Natural killer cell (primary cell): ENCODE measurements at regions not wholly inside any gene's neighbourhood (a gene's known extent, or its start where the extent isn't known, plus 50 kb on each side); places are given as distances from the start of the nearest gene placed in this dataset.

Experiments used
- ATAC-seq, 3 donors: fragments of 150-1000 bp in 2 of 3; fragments of 200-7000 bp in 1 of 3; cut with Tn5 transposase; 1 replicate in 1 of 3; 2 replicates in 2 of 3; pipeline ENCODE4 v1.10.0; 2021; ENCODE audit warnings: mild to moderate bottlenecking in 2 of 3, moderate library complexity in 2 of 3
- DNase-seq, 2 donors: peaks; one replicate each; pipeline versions ENCODE4 v3.0.0 to v3.0.0-alpha.2; 2013 to 2021; ENCODE audit warnings: mixed read lengths in 1 of 2
- H3K27ac ChIP-seq: one replicate; pipeline ENCODE4 v1.5.1; 2013; ENCODE audit warnings: mild to moderate bottlenecking, low read length
- H3K27me3 ChIP-seq: one replicate; pipeline ENCODE4 v1.6.1; 2013; ENCODE audit warnings: low read length; ENCODE audit not compliant: control insufficient read depth, insufficient read depth
- H3K36me3 ChIP-seq: one replicate; pipeline ENCODE4 v1.6.1; 2013; ENCODE audit warnings: low read length; ENCODE audit not compliant: control insufficient read depth, insufficient read depth
- H3K4me1 ChIP-seq: one replicate; pipeline ENCODE4 v1.6.1; 2013; ENCODE audit warnings: low read length; ENCODE audit not compliant: control insufficient read depth, insufficient read depth
- H3K4me3 ChIP-seq: one replicate; pipeline ENCODE4 v1.5.1; 2013; ENCODE audit warnings: low read length
- H3K9me3 ChIP-seq: one replicate; pipeline ENCODE4 v1.6.1; 2013; ENCODE audit warnings: low read length; ENCODE audit not compliant: control insufficient read depth, insufficient read depth
- H3K27ac Mint-ChIP-seq, 2 donors: one replicate each; pipeline ENCODE4 v1.8.0; 2022; ENCODE audit warnings: mild to moderate bottlenecking in 2 of 2, mixed read lengths in 2 of 2, moderate library complexity in 1 of 2
- H3K27me3 Mint-ChIP-seq, 2 donors: one replicate each; pipeline ENCODE4 v1.8.0; 2022; ENCODE audit warnings: low read depth in 2 of 2, mixed read lengths in 2 of 2
- H3K36me3 Mint-ChIP-seq: one replicate; pipeline ENCODE4 v1.8.0; 2022; ENCODE audit warnings: mixed read lengths
- H3K4me1 Mint-ChIP-seq, 2 donors: one replicate each; pipeline ENCODE4 v1.8.0; 2022; ENCODE audit warnings: mixed read lengths in 2 of 2
- H3K4me3 Mint-ChIP-seq: one replicate; pipeline ENCODE4 v1.8.0; 2022; ENCODE audit warnings: mild to moderate bottlenecking, moderate library complexity, mixed read lengths
- H3K9me3 Mint-ChIP-seq, 2 donors: one replicate each; pipeline ENCODE4 v1.8.0; 2022; ENCODE audit warnings: mixed read lengths in 2 of 2
- WGBS: methylation state at CpG from one replicate; pipeline ENCODE4 v1.1.7; 2013; ENCODE audit warnings: missing lambda C conversion rate; ENCODE audit not compliant: insufficient coverage; 5-methylcytosine and 5-hydroxymethylcytosine counted together
- intact Hi-C: fragments of 100-400 bp; cut with micrococcal nuclease; formaldehyde crosslinking; loops from one replicate; pipeline ENCODE4 v1.14.2; 2022
- TF ChIP-seq, protein P1 (sequence below): fragments of 200-600 bp; IDR thresholded peaks from one replicate; pipeline ENCODE4 v1.8.0; 2022; ENCODE audit warnings: antibody characterized with exemption

DNA sequence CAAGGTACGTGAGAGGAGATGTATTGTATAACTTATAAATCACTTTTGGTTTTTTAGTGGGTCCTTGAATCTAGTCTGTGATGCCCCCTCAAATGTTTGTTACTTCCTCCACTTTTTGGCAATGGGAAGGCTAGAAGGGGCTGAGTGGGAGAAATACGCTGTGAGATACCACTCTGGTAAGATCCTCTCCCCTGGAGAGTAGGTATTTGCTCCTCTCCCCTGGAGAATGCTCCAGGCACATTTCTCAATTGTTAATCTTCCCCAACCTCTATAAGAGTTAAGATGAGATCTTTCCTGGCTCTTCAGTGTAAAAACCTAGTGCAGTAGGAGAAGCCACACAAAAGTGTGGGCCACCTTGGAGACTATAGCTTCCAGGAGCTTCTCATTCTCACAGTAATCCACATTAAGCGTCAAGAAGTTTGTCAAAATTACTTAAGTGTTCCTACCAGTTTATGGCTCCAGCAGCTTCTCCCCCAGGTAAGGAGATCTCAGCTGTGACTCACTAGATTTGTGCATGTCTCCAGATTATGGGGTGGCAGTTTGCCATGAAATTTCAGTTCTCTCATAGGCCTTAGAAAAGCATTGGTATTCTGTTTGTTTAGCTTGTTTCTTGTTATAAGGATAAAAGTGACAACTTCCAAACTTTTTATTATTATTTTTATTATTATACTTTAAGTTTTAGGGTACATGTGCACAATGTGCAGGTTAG lies 182.6 kb downstream of the FSIP2 start:
- Mint-ChIP-seq H3K9me3 (peaks cover 8 to 12% of the 10 kb centered on the region in 2 donors), H3K27me3 (no peaks in the 10 kb centered on the region), H3K27ac (no peak overlapping the region), H3K4me3 (no peak overlapping the region), H3K36me3 (no peaks in the 10 kb centered on the region), H3K4me1 (no peaks in the 10 kb centered on the region)
- no peaks in the 10 kb centered on the region for H3K36me3 ChIP-seq
- no peaks in the 10 kb centered on the region for H3K4me1 ChIP-seq
- 83% methylated on average over 3 of the region's 3 CpGs for WGBS
- no peak for ATAC-seq
- intact Hi-C loops = no loop called here
- no peak overlapping the region for H3K27ac ChIP-seq
- DNase-seq = no peak
- H3K9me3 ChIP-seq = no peaks in the 10 kb centered on the region
- no peaks in the 10 kb centered on the region for H3K27me3 ChIP-seq
- TF ChIP-seq, protein P1, sequence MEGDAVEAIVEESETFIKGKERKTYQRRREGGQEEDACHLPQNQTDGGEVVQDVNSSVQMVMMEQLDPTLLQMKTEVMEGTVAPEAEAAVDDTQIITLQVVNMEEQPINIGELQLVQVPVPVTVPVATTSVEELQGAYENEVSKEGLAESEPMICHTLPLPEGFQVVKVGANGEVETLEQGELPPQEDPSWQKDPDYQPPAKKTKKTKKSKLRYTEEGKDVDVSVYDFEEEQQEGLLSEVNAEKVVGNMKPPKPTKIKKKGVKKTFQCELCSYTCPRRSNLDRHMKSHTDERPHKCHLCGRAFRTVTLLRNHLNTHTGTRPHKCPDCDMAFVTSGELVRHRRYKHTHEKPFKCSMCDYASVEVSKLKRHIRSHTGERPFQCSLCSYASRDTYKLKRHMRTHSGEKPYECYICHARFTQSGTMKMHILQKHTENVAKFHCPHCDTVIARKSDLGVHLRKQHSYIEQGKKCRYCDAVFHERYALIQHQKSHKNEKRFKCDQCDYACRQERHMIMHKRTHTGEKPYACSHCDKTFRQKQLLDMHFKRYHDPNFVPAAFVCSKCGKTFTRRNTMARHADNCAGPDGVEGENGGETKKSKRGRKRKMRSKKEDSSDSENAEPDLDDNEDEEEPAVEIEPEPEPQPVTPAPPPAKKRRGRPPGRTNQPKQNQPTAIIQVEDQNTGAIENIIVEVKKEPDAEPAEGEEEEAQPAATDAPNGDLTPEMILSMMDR = no peak
- H3K4me3 ChIP-seq = no peak overlapping the region

DNA sequence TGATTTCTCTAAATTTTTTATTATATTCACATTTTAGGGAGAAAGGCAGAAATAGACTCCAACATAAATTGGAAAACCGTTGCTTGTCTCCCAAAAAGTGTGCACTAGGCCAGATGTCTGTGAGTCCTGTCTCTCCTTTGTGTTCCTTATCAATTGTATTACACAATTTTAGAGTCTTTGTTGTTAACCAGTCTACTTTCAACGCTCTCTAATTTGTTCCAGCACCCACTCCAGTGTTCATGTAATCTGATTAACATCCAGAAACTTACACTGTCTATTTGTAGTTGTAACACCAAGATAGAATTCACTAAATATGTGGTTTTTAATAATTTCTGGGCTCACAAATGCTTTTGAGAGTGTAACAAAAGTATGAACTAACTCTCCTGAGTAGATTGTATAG lies 195.6 kb downstream of the FSIP2 start:
- intact Hi-C loops = no loop called here
- no peak overlapping the region for H3K27ac Mint-ChIP-seq
- no peaks in the 10 kb centered on the region for H3K36me3 Mint-ChIP-seq
- WGBS = 64% methylated on average over 1 of the region's 2 CpGs
- H3K36me3 ChIP-seq = no peaks in the 10 kb centered on the region
- DNase-seq = no peak
- H3K27me3 ChIP-seq = no peaks in the 10 kb centered on the region
- no peaks in the 10 kb centered on the region for H3K4me1 ChIP-seq
- H3K9me3 ChIP-seq = no peaks in the 10 kb centered on the region
- ATAC-seq = no peak
- peaks cover 12 to 14% of the 10 kb centered on the region in 2 donors for H3K9me3 Mint-ChIP-seq
- no peak overlapping the region for H3K4me3 ChIP-seq
- H3K27me3 Mint-ChIP-seq = no peaks in the 10 kb centered on the region
- H3K27ac ChIP-seq = no peak overlapping the region
- H3K4me1 Mint-ChIP-seq = no peaks in the 10 kb centered on the region
- TF ChIP-seq, protein P1 = no peak
- H3K4me3 Mint-ChIP-seq = no peak overlapping the region

DNA sequence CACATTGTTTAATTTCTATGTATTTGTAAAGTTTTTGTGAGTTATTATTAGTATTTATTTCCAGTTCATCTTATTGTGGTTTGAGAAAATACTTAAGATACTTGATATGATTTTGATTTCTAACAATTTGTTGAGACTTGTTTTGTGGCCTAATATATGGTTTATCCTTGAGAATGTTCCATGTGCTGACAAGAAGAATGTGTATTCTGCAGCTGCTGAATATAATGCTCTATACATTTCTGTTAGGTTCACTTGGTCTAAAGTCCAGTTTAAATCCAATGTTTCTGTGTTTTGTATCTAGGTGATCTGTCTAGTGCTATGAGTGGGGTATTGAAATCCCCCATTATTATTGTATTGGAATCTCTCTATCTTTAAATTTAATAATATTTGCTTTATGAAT lies 201.3 kb downstream of the FSIP2 start:
- H3K27me3 Mint-ChIP-seq = no peaks in the 10 kb centered on the region
- Histone ChIP-seq H3K27me3 (no peaks in the 10 kb centered on the region), H3K4me3 (no peak overlapping the region), H3K4me1 (no peaks in the 10 kb centered on the region), H3K36me3 (no peaks in the 10 kb centered on the region), H3K9me3 (no peaks in the 10 kb centered on the region), H3K27ac (no peak overlapping the region)
- peaks cover 12% of the 10 kb centered on the region for H3K36me3 Mint-ChIP-seq
- DNase-seq = no peak
- ATAC-seq = no peak
- no peak overlapping the region for H3K27ac Mint-ChIP-seq
- peaks cover 6 to 24% of the 10 kb centered on the region in 2 donors for H3K9me3 Mint-ChIP-seq
- no peak overlapping the region for H3K4me3 Mint-ChIP-seq
- TF ChIP-seq, protein P1 = no peak
- intact Hi-C loops = no loop called here
- no peaks in the 10 kb centered on the region for H3K4me1 Mint-ChIP-seq

DNA sequence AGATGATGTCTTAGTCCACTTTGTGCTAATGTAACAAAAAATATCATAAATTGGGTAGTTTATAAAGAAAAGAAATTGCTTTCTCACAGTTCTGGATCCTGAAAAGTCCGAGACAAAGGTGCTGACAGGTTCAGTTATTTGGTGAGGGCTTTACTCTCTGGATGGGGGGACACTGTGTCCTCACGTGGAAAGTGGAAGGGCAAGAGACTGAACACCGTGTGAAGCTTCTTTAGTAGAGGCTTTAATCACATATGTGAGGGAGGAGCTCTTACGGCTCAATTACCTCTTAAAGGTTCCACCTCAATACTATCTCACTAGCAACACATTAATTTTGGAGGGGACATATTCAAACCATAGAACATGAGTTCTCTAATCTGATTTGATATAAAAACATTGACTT lies 204.3 kb downstream of the FSIP2 start:
- ATAC-seq (no peak), DNase-seq (no peak)
- Mint-ChIP-seq H3K9me3 (peaks cover 3 to 16% of the 10 kb centered on the region in 2 donors), H3K27ac (no peak overlapping the region), H3K4me3 (no peak overlapping the region), H3K36me3 (peaks cover 12% of the 10 kb centered on the region), H3K4me1 (no peaks in the 10 kb centered on the region), H3K27me3 (no peaks in the 10 kb centered on the region)
- Histone ChIP-seq H3K4me3 (no peak overlapping the region), H3K27ac (no peak overlapping the region), H3K4me1 (no peaks in the 10 kb centered on the region), H3K9me3 (no peaks in the 10 kb centered on the region), H3K36me3 (no peaks in the 10 kb centered on the region), H3K27me3 (no peaks in the 10 kb centered on the region)
- WGBS = 82% methylated on average over 3 of the region's 4 CpGs
- intact Hi-C loops = no loop called here
- TF ChIP-seq, protein P1 = no peak
